MV-4-11 (cell line): ENCODE measurements at regions not wholly inside any gene's neighbourhood (a gene's known extent, or its start where the extent isn't known, plus 50 kb on each side); places are given as distances from the start of the nearest gene placed in this dataset.
"Not testable (repeated sequence)": the region's sequence is repeated elsewhere in the genome, so short reads cannot be mapped to it uniquely, and the experiment has no call there.

Experiments
- DNase-seq: peaks from one replicate; lab custom pipeline; 2025; lab: John Stamatoyannopoulos, UW

DNA sequence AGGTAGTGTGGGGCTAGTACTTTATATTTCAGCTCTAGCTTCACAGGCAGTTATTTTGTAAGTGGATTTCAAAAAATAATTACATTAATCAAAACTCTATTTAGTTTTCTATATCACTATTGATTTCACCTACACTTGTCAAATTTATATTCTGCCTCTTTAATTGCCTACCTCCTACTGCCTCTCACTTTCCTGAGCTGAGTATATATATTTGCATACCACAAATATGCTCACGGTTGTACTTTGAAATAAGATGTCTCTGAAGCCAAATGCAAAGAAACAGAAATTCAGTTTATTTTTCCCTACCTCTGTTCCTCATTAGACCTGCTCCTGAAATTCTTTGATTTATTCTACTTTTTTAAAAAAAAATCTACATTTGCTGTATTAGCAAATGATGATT lies 309.3 kb upstream of the TGFBR2 start:
- no peak for DNase-seq

DNA sequence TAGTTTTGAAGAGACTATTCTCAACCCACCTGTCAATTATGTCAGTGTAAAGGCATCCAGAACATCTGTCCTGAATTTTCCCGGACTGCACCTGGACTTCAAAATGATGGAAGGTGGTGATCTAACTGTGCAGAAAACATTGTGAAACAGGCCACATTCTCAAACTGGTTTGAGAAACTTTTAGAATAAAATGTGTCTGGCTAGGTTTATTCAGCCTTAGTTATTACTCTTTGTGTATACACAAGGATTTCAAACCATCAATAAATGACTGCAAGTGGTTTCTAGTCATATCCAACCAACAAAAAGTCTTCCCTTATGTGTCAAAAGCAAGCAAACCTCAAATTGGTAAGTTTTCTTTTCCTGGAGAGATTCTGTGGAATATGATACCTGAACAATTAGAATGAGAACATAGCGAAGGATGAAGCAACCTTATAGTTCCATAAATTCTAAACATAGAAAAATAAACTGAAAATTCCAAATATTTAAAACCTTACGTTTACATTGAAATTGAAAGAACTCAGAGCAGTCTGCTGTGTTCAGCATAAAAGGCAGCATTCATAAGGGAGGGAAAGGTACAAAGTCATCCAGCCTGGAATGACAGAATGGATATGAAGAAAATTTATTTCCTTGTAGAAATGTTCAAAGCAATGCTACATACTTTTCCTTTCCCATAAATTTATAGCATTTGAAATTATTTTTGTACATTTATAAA lies 306.6 kb upstream of the TGFBR2 start:
- no peak for DNase-seq

DNA sequence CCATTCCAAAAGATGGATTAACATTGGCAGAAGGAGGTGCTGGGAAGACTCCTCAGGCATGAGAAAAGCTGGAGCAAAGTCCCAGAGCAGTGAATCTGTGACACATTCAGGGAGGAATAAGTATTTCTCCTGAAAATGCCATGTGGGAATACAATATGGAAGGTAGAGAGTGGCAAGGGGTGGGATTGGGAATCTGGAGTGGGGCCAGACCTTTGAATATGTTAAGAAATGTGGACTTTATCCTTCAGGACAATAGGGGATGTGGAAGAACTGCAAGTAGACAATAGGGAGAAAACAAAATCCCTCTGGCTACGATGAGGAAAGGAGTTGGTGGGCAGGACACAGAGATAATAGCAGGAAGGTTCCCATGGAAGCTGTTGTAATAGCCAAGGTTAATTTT lies 305.6 kb upstream of the TGFBR2 start:
- DNase-seq: no peak

DNA sequence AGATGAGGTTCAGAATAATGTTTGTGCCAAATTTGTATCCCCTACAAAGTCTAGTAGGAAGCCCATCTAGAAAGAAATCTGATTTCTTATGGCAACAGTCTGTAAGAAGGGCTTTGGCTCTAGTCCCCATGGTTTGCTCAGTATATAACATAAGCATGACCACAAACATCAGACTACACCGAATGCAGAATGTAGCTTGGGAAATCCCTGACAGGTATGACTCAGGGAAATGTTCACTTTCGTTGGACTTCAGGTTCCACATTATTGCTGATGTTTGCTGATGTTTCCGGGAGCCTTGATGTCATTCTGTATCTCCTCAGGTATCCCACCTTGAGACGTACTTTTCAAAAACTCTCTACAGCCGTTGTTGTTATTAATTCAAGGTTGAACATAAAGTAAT lies 304.4 kb upstream of the TGFBR2 start:
- no peak for DNase-seq

DNA sequence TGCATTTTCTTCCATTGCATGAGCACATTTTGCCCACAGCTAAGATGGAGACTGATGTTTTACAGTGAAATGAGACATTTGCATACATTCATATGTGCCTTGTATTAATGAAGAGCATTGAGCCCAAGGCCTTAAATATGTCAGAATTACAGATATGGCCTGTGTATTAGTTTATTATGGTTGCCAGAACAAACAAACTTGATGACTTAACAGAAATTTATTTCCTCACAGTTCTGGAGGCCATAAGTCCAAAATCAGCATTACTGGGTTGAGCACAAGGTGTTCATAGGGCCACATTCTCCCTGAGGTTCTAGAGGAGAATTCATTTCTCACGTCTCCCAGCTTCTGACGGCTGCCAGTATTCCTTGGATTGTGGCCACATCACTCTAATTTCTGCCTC lies 302.6 kb upstream of the TGFBR2 start:
- DNase-seq: no peak

DNA sequence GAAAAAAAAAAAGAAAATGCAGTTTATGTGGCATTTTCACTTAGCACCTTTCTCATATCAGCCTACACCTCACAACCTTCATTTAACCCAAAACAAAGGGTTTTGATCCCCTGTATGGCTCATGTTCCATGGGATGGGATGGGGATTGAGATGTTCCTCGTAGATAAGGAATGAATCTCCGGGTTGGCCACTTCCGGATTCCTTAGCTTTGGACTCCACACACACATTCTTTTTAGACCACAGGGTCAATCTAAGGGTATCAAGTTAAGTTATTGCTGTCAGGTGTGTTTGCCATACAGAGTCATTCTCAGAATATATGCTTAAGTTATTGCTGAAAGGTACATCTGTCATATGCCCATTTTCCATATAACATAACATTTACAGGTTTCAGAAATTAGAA lies 301.4 kb upstream of the TGFBR2 start:
- DNase-seq: no peak

DNA sequence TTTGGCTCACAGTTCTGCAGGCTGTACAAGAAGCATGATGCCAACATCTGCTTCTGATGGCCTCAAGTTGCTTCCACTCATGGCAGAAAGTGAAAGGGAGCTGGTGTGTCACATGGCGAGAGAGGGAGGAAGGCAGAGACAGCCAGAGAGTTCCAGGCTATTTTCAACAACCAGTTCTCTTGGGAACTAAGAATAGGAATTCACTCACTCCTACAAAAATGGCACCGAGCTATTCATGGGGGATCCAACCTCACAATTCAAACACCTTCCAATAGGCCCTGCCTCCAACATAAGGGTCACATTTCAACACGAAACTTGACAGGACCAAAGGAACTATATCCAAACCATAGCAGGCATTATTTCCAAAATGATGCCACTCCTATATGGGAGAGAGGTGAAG lies 299.5 kb upstream of the TGFBR2 start:
- no peak for DNase-seq

DNA sequence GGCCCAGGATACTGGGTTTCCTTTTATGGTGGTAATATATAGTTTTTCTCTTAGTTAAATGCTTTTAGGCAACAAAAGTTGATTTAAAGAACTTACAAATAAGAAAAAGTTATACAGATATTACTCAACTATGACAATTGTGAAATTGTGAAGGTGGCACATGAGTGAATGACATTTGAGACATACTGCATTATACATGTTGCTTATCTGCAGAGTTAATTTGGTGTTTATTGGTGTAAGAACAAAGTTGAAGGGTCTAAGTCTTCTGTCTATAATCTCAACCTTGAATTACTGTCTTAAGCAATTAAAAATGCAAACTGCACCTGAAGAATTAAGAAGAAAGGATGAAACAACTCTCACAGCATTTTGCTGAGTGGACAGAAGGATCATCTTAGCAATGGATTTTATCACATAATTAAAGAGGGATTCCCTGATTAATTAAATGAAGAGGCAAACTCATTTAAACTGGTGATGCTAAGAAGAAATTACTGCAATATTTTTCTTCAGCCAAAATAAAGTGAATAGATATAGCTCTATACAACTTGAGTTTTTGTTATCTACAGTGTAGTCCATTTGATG lies 298.9 kb upstream of the TGFBR2 start:
- DNase-seq: no peak

DNA sequence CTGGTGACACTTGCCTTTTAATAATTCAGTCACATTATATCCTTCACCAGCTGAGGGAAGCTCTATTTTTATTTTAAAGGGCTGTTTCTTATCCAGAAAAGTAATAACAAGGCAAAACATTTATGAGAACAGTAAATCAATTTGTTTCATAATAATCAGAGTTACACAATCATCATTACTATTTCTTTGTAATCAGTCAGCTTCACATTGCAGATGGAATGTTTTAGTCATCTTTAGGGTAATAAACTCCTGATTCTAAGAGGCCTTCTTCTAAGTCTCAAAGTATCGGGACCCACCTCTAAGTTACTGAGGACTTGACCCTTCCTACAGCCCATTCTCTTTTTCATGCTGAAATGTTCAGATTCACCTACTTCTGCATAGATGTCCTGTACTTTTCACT lies 298.3 kb upstream of the TGFBR2 start:
- DNase-seq: no peak

DNA sequence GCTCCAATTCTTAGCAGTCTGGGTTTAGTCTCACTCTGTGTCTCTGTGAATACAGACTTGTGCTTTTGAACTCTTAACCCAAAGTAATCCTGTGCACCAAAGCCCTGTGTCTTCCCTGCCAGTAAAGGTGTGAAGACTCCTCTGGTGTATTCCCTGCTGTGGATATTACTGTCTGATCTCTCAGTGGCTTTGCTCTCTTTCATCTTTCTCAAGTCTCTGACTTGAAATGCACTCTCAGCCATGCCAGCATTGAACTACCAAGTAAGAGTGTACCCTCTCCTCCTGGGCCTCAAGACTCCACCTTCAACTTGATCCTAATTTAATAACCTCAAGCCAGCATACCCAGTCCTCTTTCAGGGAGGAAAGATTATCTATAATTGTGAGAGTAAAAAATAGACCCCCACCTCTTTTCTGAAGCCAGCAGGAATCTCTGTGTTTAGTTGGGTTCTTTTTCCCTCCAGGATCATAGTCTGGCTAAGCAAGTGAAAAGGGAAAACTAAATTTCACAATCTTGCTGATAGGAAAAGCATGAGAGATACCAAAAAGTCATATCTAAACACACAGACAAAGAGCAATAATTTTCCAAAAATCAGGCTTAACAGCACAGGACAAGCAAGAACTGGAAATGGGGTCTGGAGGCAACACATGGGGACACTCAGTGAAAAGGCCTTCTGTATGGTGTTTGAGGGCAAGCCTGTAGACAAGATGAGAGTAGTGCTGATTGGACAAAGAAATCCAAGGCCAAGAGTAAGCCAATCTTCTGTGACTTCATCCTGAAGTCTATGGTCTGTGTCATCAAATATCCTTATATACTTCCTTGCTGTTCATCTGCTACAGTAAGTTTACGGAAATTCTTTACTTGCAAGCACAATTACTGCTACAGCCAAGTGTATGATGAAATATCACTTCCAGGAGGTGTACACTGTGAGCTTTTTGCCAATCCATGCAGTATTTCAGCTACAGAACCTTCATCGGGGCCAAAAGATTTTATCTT lies 296.1 kb upstream of the TGFBR2 start:
- DNase-seq: no peak

DNA sequence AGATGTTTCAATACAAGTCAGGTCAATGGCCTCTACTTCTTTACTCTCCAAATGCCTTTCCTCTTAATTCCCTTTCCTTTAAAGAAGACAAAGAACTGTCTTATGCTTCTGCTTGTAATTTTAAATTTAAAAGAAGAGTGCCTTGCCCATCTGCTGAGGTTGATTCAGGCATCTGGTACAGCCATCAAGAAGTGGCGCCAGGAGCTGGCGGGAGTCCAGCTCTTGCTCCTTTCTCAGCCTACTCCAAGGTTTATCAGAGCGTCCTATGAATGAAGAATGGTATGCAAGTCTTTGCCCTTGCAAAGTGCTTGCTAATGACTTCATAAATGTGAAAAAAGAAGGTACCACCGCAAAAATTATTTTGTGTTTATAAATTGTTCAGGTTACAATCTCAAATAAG lies 294.6 kb upstream of the TGFBR2 start:
- DNase-seq: no peak

DNA sequence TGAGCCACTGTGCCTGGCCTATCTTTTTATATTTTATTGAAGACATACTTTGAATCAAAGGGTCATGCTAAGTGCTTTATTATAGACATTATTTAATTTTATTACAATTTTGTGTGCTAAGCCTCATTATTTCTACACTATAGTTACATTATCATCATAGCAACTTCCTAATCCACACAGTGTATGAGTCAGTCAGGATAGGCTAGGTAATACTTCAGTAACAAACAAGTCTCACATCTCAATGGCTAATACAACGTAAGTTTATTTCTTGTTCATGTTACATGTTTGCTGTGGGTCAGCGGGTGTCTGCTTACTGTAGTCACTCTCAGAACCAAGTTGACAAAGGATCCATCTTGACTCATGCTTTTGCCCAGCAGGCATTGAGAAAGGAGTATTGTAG lies 292.6 kb upstream of the TGFBR2 start:
- no peak for DNase-seq

DNA sequence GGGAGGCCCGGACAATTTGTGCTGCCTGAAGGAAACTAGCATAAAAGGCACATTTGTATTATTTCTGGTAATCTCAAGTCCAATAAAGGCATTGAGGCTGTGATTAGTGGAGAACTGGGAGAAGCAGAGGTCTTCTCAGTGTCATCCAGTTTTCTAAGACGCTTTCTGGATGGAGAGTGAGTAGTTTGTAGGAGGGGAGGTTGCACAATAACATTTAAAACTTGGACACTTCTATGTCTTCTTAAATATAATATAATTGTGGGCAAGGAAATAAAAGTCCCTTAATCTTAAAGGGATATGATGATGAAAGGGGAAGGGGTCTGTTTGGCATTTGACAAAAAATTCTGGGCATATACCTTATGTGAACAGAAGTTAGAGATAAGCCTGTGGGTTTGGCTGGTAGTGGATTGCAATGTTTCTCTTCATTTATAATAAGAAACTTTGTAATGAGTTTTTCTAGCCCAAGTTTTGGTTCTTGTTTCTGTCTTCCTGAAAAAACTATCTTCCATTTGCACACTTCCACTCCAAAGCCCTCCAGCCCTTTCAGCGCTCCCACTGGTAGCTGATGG lies 291.6 kb upstream of the TGFBR2 start:
- DNase-seq: peak; percentile 73

DNA sequence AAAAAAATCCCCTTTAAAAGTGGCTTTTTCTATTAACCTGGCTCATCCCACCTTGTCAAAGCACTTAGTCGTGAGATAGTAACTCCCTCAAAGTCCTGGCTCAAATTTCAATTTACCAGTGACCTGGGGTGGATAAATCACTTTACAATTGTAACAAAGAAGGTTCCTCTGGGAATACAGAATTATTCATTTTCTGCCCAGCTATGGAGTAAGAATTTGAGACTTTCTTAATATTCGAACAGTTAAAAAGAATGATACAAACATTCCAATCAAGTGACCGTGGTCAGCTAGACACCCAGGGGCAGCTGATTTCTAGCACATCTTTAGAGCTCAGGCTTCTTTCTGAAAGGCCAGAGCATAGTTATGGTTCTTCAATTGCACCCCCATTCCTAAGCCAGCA lies 291.0 kb upstream of the TGFBR2 start:
- no peak for DNase-seq

DNA sequence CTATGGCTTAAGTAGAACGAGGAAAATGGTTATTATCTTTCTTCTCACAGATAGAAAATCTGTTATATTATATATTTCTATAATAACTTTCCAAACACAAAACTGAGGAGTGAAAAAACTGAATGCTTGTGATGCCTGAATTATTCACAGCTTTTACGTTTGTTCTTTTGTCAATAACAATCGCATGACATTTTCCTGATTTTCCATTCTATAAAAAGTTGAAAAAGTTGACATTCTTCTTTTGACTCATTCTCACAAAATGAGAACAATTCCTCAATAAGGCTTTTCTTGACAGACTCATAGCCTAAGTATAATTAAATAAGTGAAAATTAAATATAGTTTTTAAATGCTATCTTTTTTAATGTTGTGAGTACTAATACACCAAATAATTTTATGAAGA lies 288.8 kb upstream of the TGFBR2 start:
- DNase-seq: no peak

DNA sequence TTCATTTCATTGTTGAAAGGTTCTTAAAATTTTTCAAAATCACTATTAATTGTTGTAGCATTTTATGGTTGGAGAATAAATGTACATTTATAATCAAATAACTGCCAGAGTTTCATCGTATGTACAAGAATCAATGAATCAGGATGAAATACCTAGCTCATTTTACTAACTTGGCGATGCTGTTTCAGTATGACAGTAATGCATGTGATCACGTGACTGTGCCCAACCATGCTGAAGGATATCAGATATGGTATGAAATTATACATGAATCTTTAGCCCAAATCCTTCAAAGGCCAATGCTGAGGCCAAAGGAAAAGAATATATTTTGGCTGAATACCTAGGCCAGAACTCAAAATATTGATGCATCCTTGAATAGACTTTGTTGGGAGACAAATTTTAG lies 288.3 kb upstream of the TGFBR2 start:
- DNase-seq: no peak

DNA sequence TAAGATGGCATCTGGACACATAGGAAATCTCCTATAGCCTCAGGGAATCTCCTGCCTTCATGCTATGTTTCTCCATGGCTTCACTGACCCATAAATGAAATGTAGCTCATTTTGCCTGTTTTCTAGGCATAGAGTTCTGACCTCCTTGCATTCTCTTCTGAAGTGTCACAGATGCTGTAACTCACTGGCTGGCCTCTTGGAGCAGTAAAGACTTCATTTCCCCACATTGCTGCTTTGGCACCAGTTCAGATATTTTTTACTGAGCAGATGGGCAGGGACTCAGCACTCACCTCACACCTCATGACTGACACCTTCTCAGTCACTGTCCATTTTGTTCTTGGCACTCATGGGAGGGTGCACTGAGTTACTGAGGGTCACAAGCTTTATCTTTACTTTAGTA lies 286.7 kb upstream of the TGFBR2 start:
- DNase-seq: peak; percentile 30

DNA sequence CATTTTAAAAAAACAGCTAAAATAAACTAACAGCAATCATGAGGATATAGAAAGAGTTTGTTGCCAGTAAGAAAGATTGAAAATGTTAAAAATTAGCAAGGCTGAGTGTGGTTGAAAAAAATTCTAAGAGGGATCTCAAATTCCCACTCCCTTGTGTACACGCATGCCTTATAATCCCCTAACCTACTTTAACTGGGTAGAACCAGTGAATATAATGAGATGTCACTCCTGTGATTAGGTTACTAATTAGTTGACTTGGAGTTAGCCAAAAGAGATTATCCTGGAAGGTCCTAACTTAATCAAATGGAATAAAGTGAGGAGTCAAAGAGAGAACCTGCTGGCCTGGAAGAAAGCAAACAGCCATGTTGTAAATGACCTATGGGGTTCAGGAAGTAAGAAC lies 286.0 kb upstream of the TGFBR2 start:
- no peak for DNase-seq

DNA sequence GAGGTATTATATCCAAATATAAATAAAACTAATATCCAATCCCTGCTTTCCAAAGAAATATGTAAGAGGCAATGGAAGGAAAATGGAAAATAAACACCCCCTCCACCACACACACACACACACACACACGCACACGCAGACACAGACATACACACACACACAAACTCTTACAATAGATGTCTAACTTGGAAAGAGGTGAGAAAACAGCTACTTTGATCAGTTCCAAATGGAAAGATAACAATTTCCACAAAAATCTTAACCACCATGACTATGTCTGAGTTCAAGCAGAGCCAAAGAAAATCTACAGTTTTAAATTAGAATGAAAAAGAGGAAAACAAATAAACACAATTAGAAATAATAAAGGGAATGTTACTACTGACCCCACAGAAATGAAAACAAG lies 285.3 kb upstream of the TGFBR2 start:
- DNase-seq: no peak

DNA sequence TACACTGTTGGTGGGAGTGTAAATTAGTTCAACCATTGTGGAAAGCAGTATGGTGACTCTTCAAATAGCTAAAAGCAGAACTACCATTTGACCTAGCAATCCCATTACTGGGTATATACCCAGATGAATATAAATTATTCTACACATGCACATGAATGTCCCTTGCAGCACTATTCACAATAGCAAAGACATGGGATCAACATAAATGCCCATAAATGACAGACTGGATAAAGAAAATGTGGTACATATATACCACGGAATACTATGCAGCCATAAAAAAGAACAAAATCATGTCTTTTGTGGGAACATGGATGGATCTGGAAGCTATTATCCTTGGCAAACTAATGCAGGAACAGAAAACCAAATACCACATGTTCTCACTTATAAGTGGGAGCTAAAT lies 282.8 kb upstream of the TGFBR2 start:
- not testable (repeated sequence) for DNase-seq

DNA sequence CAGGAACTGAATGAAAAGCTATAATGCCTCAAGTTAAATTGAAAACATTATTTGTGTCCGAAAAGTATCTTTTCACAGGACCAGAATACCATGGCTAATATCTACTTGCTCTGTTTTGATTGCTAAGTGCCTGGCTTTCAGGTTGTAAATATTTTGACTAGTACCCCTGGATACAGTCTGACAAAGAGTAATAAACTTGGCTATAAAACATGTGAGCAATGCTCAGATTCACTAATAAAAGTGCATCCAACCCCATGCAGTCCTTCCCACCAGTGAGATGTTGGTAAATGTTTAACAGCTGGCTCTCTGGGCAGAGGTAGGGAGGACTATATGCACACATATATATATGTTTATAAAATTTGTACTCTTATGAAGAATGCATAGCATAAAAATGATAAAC lies 281.8 kb upstream of the TGFBR2 start:
- no peak for DNase-seq

DNA sequence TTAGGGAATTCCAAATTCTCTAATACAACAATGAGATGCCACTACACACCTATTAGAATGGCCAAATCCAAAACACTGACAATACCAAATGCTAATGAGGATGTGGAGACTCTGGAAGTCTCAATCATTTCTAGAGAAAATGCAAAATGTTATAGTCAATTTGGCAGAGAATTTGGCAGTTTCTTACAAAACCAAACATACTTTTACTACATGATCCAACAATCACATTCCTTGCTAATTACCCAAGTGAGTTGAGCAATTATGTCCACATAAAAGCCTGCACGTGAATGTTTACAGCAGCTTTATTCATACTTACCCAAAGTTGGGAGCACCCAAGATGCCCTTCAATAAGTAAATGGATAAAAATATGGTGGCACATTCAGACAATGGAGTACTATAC lies 278.4 kb upstream of the TGFBR2 start:
- not testable (repeated sequence) for DNase-seq

DNA sequence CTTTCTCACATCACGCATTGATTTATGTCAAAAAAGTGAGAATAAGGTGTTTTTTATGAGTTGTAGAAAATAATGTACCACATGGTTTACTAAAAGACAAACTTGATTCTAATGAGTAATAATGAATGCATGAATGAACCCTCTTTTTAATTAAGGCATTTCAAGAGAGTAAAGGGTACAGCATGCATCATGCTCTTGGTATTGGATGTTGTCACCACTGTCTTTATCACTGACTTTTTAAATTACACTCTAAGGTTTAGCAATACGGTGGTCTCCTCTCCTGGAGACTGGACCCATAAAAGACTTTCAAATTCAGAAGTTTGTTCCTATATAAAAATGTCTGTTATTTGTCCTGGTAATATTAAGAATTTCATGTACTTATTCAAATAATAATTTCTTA lies 277.5 kb upstream of the TGFBR2 start:
- not testable (repeated sequence) for DNase-seq
